ENCODE measurements at regions not wholly inside any gene's neighbourhood (a gene's known extent, or its start where the extent isn't known, plus 50 kb on each side); places are given as distances from the start of the nearest gene placed in this dataset.

DNA sequence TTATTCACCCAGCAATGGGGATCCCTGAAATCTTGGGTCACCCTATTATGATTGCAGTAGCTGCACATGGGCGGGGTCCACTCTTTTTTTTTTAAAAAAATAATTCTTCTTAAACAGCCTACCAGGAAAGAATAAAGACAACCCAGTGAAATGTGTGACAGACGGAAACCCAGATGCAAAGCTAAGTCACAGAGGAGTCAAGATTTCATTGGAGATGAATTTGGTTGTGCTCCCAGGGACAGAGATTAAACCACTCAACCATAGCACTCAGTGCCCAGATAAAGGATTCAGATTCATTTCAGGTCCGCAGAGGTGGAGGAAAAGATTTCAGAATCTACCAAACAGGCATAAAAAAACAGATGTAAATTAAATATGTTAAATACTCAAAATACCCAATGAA, 583.5 kb upstream of the ZP4 start:
- intact Hi-C loops (cut with DNase I): no loop called here

DNA sequence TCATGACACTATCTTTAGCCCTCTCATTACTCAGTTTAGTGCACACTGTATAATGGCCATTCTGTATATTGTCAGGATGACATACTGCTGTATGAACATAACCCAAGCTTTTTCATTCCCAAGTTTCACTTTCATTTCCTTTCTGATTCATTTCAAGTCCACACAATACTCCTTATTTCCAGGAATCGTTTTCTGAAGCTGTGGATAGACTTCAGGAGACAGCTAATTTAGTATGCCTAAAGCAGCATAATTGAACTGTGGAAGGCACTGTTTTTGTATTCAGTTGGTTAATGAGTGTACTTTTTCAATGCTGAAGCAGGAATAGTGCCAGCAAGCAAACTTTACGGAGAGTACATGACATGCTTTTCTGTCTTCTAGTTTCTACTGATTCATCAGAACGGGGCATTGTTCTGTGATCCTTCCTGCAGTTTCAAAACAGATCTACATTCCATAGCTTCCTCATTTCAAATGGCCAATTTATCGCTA, 578.5 kb upstream of the ZP4 start:
- no peaks in the 10 kb centered on the region for H3K9me3 ChIP-seq
- H3K27ac ChIP-seq: no peak overlapping the region
- peak overlapping the region in 1 of 2 donors; percentile 18 for H3K4me3 ChIP-seq
- no peak for DNase-seq (ENCODE audit: extremely low spot score in 2 of 2)
- H3K36me3 ChIP-seq: no peaks in the 10 kb centered on the region
- no peak for TF ChIP-seq POLR2A (IDR thresholded peaks at IDR 0.05)
- TF ChIP-seq POLR2AphosphoS5 (IDR thresholded peaks at IDR 0.05; ENCODE audit: insufficient read depth in 1 of 2, low read depth in 1 of 2): no peak
- TF ChIP-seq, protein P1, sequence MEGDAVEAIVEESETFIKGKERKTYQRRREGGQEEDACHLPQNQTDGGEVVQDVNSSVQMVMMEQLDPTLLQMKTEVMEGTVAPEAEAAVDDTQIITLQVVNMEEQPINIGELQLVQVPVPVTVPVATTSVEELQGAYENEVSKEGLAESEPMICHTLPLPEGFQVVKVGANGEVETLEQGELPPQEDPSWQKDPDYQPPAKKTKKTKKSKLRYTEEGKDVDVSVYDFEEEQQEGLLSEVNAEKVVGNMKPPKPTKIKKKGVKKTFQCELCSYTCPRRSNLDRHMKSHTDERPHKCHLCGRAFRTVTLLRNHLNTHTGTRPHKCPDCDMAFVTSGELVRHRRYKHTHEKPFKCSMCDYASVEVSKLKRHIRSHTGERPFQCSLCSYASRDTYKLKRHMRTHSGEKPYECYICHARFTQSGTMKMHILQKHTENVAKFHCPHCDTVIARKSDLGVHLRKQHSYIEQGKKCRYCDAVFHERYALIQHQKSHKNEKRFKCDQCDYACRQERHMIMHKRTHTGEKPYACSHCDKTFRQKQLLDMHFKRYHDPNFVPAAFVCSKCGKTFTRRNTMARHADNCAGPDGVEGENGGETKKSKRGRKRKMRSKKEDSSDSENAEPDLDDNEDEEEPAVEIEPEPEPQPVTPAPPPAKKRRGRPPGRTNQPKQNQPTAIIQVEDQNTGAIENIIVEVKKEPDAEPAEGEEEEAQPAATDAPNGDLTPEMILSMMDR (IDR thresholded peaks at IDR 0.05): no peak
- H3K27me3 ChIP-seq: no peaks in the 10 kb centered on the region
- intact Hi-C loops (cut with DNase I): no loop called here
- H3K4me1 ChIP-seq: no peaks in the 10 kb centered on the region

More for the DNA sequence above, 583.5 kb upstream of the ZP4 start:
- Histone ChIP-seq H3K4me1 (no peaks in the 10 kb centered on the region), H3K9me3 (no peaks in the 10 kb centered on the region), H3K27ac (no peak overlapping the region), H3K4me3 (no peak overlapping the region), H3K36me3 (no peaks in the 10 kb centered on the region), H3K27me3 (no peaks in the 10 kb centered on the region)
- TF ChIP-seq, protein P1 (IDR thresholded peaks at IDR 0.05): no peak
- TF ChIP-seq POLR2AphosphoS5 (IDR thresholded peaks at IDR 0.05; ENCODE audit: insufficient read depth in 1 of 2, low read depth in 1 of 2) (no peak), POLR2A (IDR thresholded peaks at IDR 0.05) (no peak)
- DNase-seq (ENCODE audit: extremely low spot score in 2 of 2): no peak

DNA sequence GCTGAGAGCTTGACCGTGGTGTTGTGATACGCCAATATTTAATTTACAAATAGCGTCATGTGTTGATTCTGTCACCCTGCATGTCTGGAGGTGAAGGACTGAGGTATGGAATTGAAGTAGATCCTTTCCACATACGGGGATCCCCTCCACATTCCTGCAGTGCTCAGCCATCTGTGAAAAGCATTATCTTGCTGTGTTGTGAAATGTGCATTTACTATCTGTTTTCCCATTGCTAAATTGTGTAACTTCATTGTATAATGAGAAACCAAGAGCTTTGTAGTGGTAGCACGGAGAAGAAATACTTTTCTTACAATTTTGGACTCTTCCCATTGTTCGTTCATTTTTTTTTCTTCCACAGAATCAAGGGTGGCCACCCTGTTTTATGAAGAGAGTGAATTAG, 577.3 kb upstream of the ZP4 start:
- TF ChIP-seq POLR2AphosphoS5 (IDR thresholded peaks at IDR 0.05; ENCODE audit: insufficient read depth in 1 of 2, low read depth in 1 of 2): no peak
- no peak for TF ChIP-seq POLR2A (IDR thresholded peaks at IDR 0.05)
- TF ChIP-seq, protein P1 (IDR thresholded peaks at IDR 0.05): no peak
- intact Hi-C loops (cut with DNase I): no loop called here

DNA sequence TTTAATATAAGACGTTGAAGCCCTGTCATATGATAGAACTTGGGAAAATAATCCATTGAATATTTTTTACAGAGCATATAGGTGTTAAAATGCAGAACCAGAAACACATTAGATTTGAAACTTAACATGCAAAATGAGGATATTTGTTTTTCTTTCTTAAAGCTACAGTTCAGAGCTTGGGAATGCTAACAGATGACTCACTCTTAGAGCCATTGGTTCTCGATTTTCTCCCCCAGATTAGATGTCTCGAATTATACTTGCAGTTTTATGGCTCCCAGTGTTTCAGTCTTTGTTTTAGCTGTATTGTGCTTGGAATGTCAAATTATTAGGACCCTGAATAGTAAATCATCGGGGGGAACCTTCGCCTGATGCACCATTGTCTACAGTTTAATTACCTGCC, 575.7 kb upstream of the ZP4 start:
- Histone ChIP-seq H3K36me3 (no peaks in the 10 kb centered on the region), H3K9me3 (no peaks in the 10 kb centered on the region), H3K27me3 (no peaks in the 10 kb centered on the region), H3K27ac (no peak overlapping the region), H3K4me3 (no peak overlapping the region), H3K4me1 (no peaks in the 10 kb centered on the region)
- no peak for DNase-seq (ENCODE audit: extremely low spot score in 2 of 2)
- intact Hi-C loops (cut with DNase I): no loop called here
- TF ChIP-seq, protein P1 (IDR thresholded peaks at IDR 0.05): no peak

More for the DNA sequence above, 577.3 kb upstream of the ZP4 start:
- Histone ChIP-seq H3K27me3 (no peaks in the 10 kb centered on the region), H3K4me3 (no peak overlapping the region), H3K36me3 (no peaks in the 10 kb centered on the region), H3K9me3 (no peaks in the 10 kb centered on the region), H3K4me1 (no peaks in the 10 kb centered on the region), H3K27ac (no peak overlapping the region)
- DNase-seq (ENCODE audit: extremely low spot score in 2 of 2): no peak

DNA sequence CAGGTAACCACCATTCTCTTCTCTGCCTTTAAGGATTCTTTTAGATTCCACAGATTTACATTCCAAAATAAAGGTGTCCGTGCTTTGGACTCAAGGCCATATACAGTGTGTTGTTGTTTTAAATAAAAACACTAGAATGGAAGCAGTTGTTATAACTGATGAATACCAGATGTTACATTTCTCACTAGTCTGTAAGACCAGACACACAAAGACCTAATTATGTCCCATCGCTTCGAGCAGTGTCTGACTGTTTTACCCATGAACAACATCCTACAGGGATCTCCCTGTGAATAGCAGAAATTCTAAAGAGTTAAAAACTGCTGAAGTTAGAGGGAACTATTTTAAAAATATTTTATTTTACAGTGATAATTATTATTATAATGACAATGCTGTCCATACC, 574.7 kb upstream of the ZP4 start:
- intact Hi-C loops (cut with DNase I): no loop called here
- no peaks in the 10 kb centered on the region for H3K36me3 ChIP-seq
- no peak overlapping the region for H3K27ac ChIP-seq
- TF ChIP-seq, protein P1 (IDR thresholded peaks at IDR 0.05): no peak
- TF ChIP-seq POLR2AphosphoS5 (IDR thresholded peaks at IDR 0.05; ENCODE audit: insufficient read depth in 1 of 2, low read depth in 1 of 2) (no peak), POLR2A (IDR thresholded peaks at IDR 0.05) (no peak)
- H3K9me3 ChIP-seq: no peaks in the 10 kb centered on the region
- no peak overlapping the region for H3K4me3 ChIP-seq
- no peak for DNase-seq (ENCODE audit: extremely low spot score in 2 of 2)
- no peaks in the 10 kb centered on the region for H3K27me3 ChIP-seq
- no peaks in the 10 kb centered on the region for H3K4me1 ChIP-seq

All from vagina (tissue), 2 donors.